Left renal cortex interstitium (tissue), 4 donors: ENCODE measurements at regions not wholly inside any gene's neighbourhood (a gene's known extent, or its start where the extent isn't known, plus 50 kb on each side); places are given as distances from the start of the nearest gene placed in this dataset.
A peak's percentile ranks its signal among the peaks of the same experiment; 100 is the strongest.
"Not testable (repeated sequence)": the region's sequence is repeated elsewhere in the genome, so short reads cannot be mapped to it uniquely, and the experiment has no call there.

Experiments
- DNase-seq, 4 donors: peaks; one replicate each; pipeline ENCODE4 v3.0.0-alpha.2; 2013; ENCODE audit warnings: low read depth in 4 of 4, low spot score in 2 of 4, missing footprints in 1 of 4

GRCh38 chr11:87779276-87780067 is 395.8 kb downstream of the RAB38 start:
- no peak for DNase-seq

- DNase-seq: no peak
Observed at GRCh38 chr11:87778357-87778756, 396.9 kb downstream of the RAB38 start.

- no peak for DNase-seq
Observed at GRCh38 chr11:87775036-87775435, 400.2 kb downstream of the RAB38 start.

- no peak for DNase-seq
Observed at GRCh38 chr11:87769661-87770060, 405.6 kb downstream of the RAB38 start.

GRCh38 chr11:87767615-87768014 is 407.6 kb downstream of the RAB38 start:
- no peak for DNase-seq

GRCh38 chr11:87764075-87764474 is 411.2 kb downstream of the RAB38 start:
- not testable (repeated sequence) for DNase-seq

- no peak for DNase-seq
Observed at GRCh38 chr11:87754685-87755084, 420.6 kb downstream of the RAB38 start.

- DNase-seq: no peak
Observed at GRCh38 chr11:87753143-87753542, 422.1 kb downstream of the RAB38 start.

- DNase-seq: no peak
Observed at GRCh38 chr11:87743007-87743406, 432.2 kb downstream of the RAB38 start.

- DNase-seq: no peak
Observed at GRCh38 chr11:87740968-87741367, 434.3 kb downstream of the RAB38 start.

- no peak for DNase-seq
Observed at GRCh38 chr11:87740451-87740850, 434.8 kb downstream of the RAB38 start.

GRCh38 chr11:87739766-87740165 is 435.5 kb downstream of the RAB38 start:
- DNase-seq: no peak

GRCh38 chr11:87739261-87739660 is 436.0 kb downstream of the RAB38 start:
- DNase-seq: peak in 1 of 4 donors; percentile 10

- DNase-seq: no peak
Observed at GRCh38 chr11:87736928-87737327, 438.3 kb downstream of the RAB38 start.

- DNase-seq: no peak
Observed at GRCh38 chr11:87726506-87726905, 448.7 kb downstream of the RAB38 start.

GRCh38 chr11:87724358-87724757 is 450.9 kb downstream of the RAB38 start:
- DNase-seq: no peak

- no peak for DNase-seq
Observed at GRCh38 chr11:87722756-87723565, 452.3 kb downstream of the RAB38 start.

- DNase-seq: no peak
Observed at GRCh38 chr11:87719326-87720073, 455.7 kb downstream of the RAB38 start.

GRCh38 chr11:87712802-87713202 is 462.4 kb downstream of the RAB38 start:
- peak in 2 of 4 donors; percentile 9 to 15 for DNase-seq

- no peak for DNase-seq
Observed at GRCh38 chr11:87712391-87712790, 462.9 kb downstream of the RAB38 start.

GRCh38 chr11:87703589-87703988 is 471.7 kb downstream of the RAB38 start:
- DNase-seq: not testable (repeated sequence)
